H1 (cell line): ENCODE measurements at regions not wholly inside any gene's neighbourhood (a gene's known extent, or its start where the extent isn't known, plus 50 kb on each side); places are given as distances from the start of the nearest gene placed in this dataset.

ENCODE experiments used
- CTCF ChIA-PET: fragments of 300-600 bp; sonication (Branson Sonifier 250); formaldehyde crosslinking; loops from one replicate; lab custom pipeline; 2021; ENCODE audit not compliant: partially characterized antibody; lab: Charles Lee
- POLR2A ChIA-PET: fragments of 300-600 bp; sonication (Branson Sonifier 250); formaldehyde crosslinking; loops from one replicate; lab custom pipeline; 2021; ENCODE audit warnings: inconsistent platforms; ENCODE audit not compliant: partially characterized antibody; lab: Charles Lee
- DNase-seq, 2 experiments: peaks; one replicate each; pipeline versions ENCODE4 v3.0.0 to v3.0.0-alpha.2; 2010 to 2022; ENCODE audit warnings: low spot score in 2 of 2, low read depth in 1 of 2, mixed read lengths in 1 of 2
- FAIRE-seq: peaks from 2 replicates; lab custom pipeline; 2011; peaks lifted over from hg19 to GRCh38; lab: Jason Lieb, UNC
- H2AFZ ChIP-seq: 2 replicates; pipeline ENCODE4 v1.8.1; 2012; ENCODE audit warnings: low read length, inconsistent platforms
- H2AK5ac ChIP-seq: 2 replicates; pipeline ENCODE4 v1.6.1; 2013; ENCODE audit warnings: low read depth, low read length
- H2BK120ac ChIP-seq: replicated peaks from 2 replicates; pipeline ENCODE3; 2013; ENCODE audit warnings: low read depth, low read length, inconsistent platforms
- H2BK12ac ChIP-seq: 2 replicates; pipeline ENCODE4 v1.6.1; 2013; ENCODE audit warnings: low read depth, low read length
- H2BK15ac ChIP-seq: 2 replicates; pipeline ENCODE4 v1.6.1; 2013; ENCODE audit warnings: low read length
- H2BK20ac ChIP-seq: 2 replicates; pipeline ENCODE4 v1.6.1; 2013; ENCODE audit warnings: low read length
- H2BK5ac ChIP-seq: 2 replicates; pipeline ENCODE4 v1.6.1; 2013; ENCODE audit warnings: low read depth, low read length
- H3K14ac ChIP-seq: 2 replicates; pipeline ENCODE4 v1.6.1; 2013; ENCODE audit warnings: inconsistent platforms; ENCODE audit not compliant: insufficient read length
- H3K18ac ChIP-seq: 2 replicates; pipeline ENCODE4 v1.6.1; 2013; ENCODE audit warnings: low read length; ENCODE audit errors: extremely low read depth
- H3K23ac ChIP-seq: 2 replicates; pipeline ENCODE4 v1.6.1; 2013; ENCODE audit warnings: inconsistent platforms; ENCODE audit not compliant: insufficient read length
- H3K23me2 ChIP-seq: 2 replicates; pipeline ENCODE4 v1.6.1; 2013; ENCODE audit warnings: low read depth, low read length
- H3K27ac ChIP-seq: 2 replicates; pipeline ENCODE4 v1.6.1; 2011; ENCODE audit warnings: low read depth, low read length, inconsistent platforms
- H3K27me3 ChIP-seq, 4 experiments: replicated peaks in 1 of 4; 1 replicate in 1 of 4; 2 replicates in 3 of 4; pipeline versions ENCODE4 v1.6.1 to v1.8.1; 2011 to 2013; ENCODE audit warnings: low read length in 3 of 4, mild to moderate bottlenecking in 3 of 4, inconsistent platforms in 2 of 4, mixed read lengths in 2 of 4, moderate library complexity in 1 of 4; ENCODE audit not compliant: control insufficient read depth in 3 of 4, insufficient read depth in 3 of 4; ENCODE audit errors: extremely low read depth in 1 of 4
- H3K36me3 ChIP-seq, 4 experiments: 2 replicates each; pipeline versions ENCODE4 v1.6.1 to v1.8.1; 2011 to 2013; ENCODE audit warnings: mild to moderate bottlenecking in 4 of 4, low read length in 3 of 4, moderate library complexity in 2 of 4, control low read depth in 1 of 4, inconsistent platforms in 1 of 4; ENCODE audit not compliant: insufficient read depth in 4 of 4, control insufficient read depth in 2 of 4
- H3K4ac ChIP-seq: replicated peaks from 2 replicates; pipeline ENCODE3; 2013; ENCODE audit warnings: low read length, low read depth, mixed read lengths, inconsistent platforms; ENCODE audit not compliant: insufficient read length
- H3K4me1 ChIP-seq, 4 experiments: replicated peaks in 1 of 4; 1 replicate in 1 of 4; 2 replicates in 3 of 4; pipeline versions ENCODE4 v1.6.1 to v1.8.1; 2011 to 2013; ENCODE audit warnings: low read length in 3 of 4, inconsistent platforms in 2 of 4, mixed read lengths in 1 of 4; ENCODE audit not compliant: insufficient read depth in 4 of 4, control insufficient read depth in 3 of 4
- H3K4me2 ChIP-seq, 2 experiments: 2 replicates each; pipeline versions ENCODE4 v1.6.1 to v1.8.1; 2011 to 2013; ENCODE audit warnings: low read depth in 2 of 2, low read length in 2 of 2, control low read depth in 1 of 2, inconsistent platforms in 1 of 2, mild to moderate bottlenecking in 1 of 2; ENCODE audit not compliant: insufficient read depth in 1 of 2
- H3K4me3 ChIP-seq, 4 experiments: fragments of 200-600, 300-600 bp in 1 of 4; sonication (generic), shearing (Covaris generic), sonication (Bioruptor Twin) in 1 of 4; 2 replicates each; pipeline versions ENCODE4 v1.5.1 to v1.8.1; 2011 to 2016; ENCODE audit warnings: low read length in 4 of 4, low read depth in 3 of 4, control low read depth in 2 of 4, inconsistent platforms in 2 of 4, mild to moderate bottlenecking in 2 of 4, mixed read lengths in 1 of 4, moderate library complexity in 1 of 4; ENCODE audit not compliant: insufficient read depth in 2 of 4; ENCODE audit errors: extremely low read depth in 1 of 4
- H3K56ac ChIP-seq: replicated peaks from 2 replicates; pipeline ENCODE3; 2013; ENCODE audit warnings: low read depth, mild to moderate bottlenecking, mixed read lengths, low read length, inconsistent platforms; ENCODE audit not compliant: insufficient read length
- H3K79me1 ChIP-seq: 2 replicates; pipeline ENCODE4 v1.6.1; 2013; ENCODE audit warnings: low read depth, low read length, control low read depth
- H3K79me2 ChIP-seq, 2 experiments: 2 replicates each; pipeline versions ENCODE4 v1.6.1 to v1.8.1; 2012 to 2013; ENCODE audit warnings: low read length in 2 of 2, mild to moderate bottlenecking in 2 of 2, inconsistent platforms in 1 of 2; ENCODE audit not compliant: insufficient read depth in 2 of 2, control insufficient read depth in 1 of 2
- H3K9ac ChIP-seq, 4 experiments: replicated peaks in 1 of 4; 1 replicate in 1 of 4; 2 replicates in 3 of 4; pipeline versions ENCODE4 v1.6.1 to v1.8.1; 2011 to 2013; ENCODE audit warnings: low read depth in 3 of 4, low read length in 3 of 4, control low read depth in 2 of 4, mild to moderate bottlenecking in 2 of 4, moderate library complexity in 2 of 4, inconsistent platforms in 1 of 4; ENCODE audit errors: extremely low read depth in 1 of 4
- H3K9me3 ChIP-seq, 2 experiments: 2 replicates each; pipeline versions ENCODE4 v1.6.1 to v1.8.1; 2012 to 2013; ENCODE audit warnings: mild to moderate bottlenecking in 2 of 2, moderate library complexity in 2 of 2, control low read depth in 1 of 2, inconsistent platforms in 1 of 2, low read depth in 1 of 2, low read length in 1 of 2, mixed read lengths in 1 of 2; ENCODE audit not compliant: insufficient read depth in 2 of 2
- H4K20me1 ChIP-seq, 2 experiments: replicated peaks in 1 of 2; 2 replicates each; pipeline versions ENCODE3 to v1.8.1; 2011 to 2013; ENCODE audit warnings: inconsistent platforms in 2 of 2, low read length in 2 of 2, mild to moderate bottlenecking in 1 of 2; ENCODE audit not compliant: insufficient read depth in 2 of 2, control insufficient read depth in 1 of 2
- H4K5ac ChIP-seq: 2 replicates; pipeline ENCODE4 v1.6.1; 2013; ENCODE audit warnings: low read length, low read depth, mixed read lengths, inconsistent platforms; ENCODE audit not compliant: insufficient read length
- H4K8ac ChIP-seq: 2 replicates; pipeline ENCODE4 v1.8.0; 2013; ENCODE audit warnings: mild to moderate bottlenecking, moderate library complexity, low read length, inconsistent platforms; ENCODE audit not compliant: insufficient read depth; ENCODE audit errors: extremely low read depth
- H4K91ac ChIP-seq: replicated peaks from 2 replicates; pipeline ENCODE3; 2013; ENCODE audit warnings: low read length, mixed read lengths, inconsistent platforms; ENCODE audit not compliant: insufficient read length
- POLR2AphosphoS5 ChIP-seq: IDR thresholded peaks from 2 replicates; pipeline ENCODE4 v1.6.1; 2011; ENCODE audit warnings: low read depth, low read length
- POU5F1 ChIP-seq: IDR thresholded peaks from 2 replicates; pipeline ENCODE4 v1.6.1; 2011; ENCODE audit warnings: low read depth, mild to moderate bottlenecking, low read length, moderate library complexity
- RAD21 ChIP-seq, 2 experiments: IDR thresholded peaks in 1 of 2; conservative IDR thresholded peaks in 1 of 2; 2 replicates each; pipeline ENCODE4 v1.6.1; 2011; ENCODE audit warnings: low read depth in 2 of 2, low read length in 2 of 2, improper control_type of control experiment in 1 of 2, inconsistent platforms in 1 of 2, mild to moderate bottlenecking in 1 of 2, moderate library complexity in 1 of 2
- RXRA ChIP-seq: IDR thresholded peaks from 2 replicates; pipeline ENCODE4 v1.6.1; 2011; ENCODE audit warnings: low read depth, mild to moderate bottlenecking, low read length, moderate library complexity; ENCODE audit not compliant: insufficient read depth
- SP2 ChIP-seq: IDR thresholded peaks from 2 replicates; pipeline ENCODE4 v1.6.1; 2012; ENCODE audit warnings: mild to moderate bottlenecking, low read length, inconsistent platforms
- TCF12 ChIP-seq: IDR thresholded peaks from 2 replicates; pipeline ENCODE4 v1.6.1; 2011; ENCODE audit warnings: low read depth, mild to moderate bottlenecking, low read length
- WGBS, 2 experiments: shearing (Covaris generic) in 1 of 2; methylation state at CpG; one replicate each; pipeline versions ENCODE4 v1.1.6 to v1.1.7; 2013 to 2015; ENCODE audit warnings: low lambda C conversion rate in 2 of 2, mixed read lengths in 2 of 2, inconsistent platforms in 1 of 2, low coverage in 1 of 2, missing lambda C conversion rate in 1 of 2; ENCODE audit not compliant: insufficient replicate concordance in 2 of 2, insufficient coverage in 1 of 2, insufficient read length in 1 of 2; ENCODE audit errors: extremely low coverage in 1 of 2, missing lambda C conversion rate in 1 of 2; 5-methylcytosine and 5-hydroxymethylcytosine counted together
- TF ChIP-seq, protein P1 (sequence below): IDR thresholded peaks from 2 replicates; pipeline ENCODE4 v1.6.1; 2011; ENCODE audit warnings: low read length, improper control_type of control experiment

DNA sequence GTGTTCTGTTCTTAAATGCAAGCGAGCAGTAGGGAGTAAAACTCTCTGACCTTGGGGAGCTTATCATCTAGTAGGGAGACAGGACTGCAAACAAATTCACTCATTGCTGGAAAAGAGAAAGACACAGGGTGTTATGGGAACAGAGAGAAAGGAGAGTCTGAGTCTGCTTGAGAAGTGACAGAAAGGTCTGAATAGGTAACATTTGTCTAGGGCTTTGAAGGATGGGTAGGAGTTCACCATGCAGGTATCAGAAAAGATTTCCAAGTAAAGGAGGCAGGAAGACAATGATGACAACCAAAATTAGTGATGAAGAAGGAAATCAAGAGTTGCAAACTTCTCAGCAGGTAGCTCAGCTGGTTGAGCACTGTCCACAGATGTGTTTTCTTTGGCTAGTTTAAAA is 93.6 kb upstream of the GPR139 start:
- H3K18ac ChIP-seq = no peak overlapping the region
- H2BK5ac ChIP-seq = no peak overlapping the region
- H4K5ac ChIP-seq = no peak overlapping the region
- no peak overlapping the region for H3K27ac ChIP-seq
- H3K4me2 ChIP-seq = no peak overlapping the region
- H3K9me3 ChIP-seq = no peaks in the 10 kb centered on the region
- no peaks in the 10 kb centered on the region for H3K27me3 ChIP-seq
- H3K4me3 ChIP-seq = no peak overlapping the region
- FAIRE-seq (no peak), DNase-seq (no peak)
- H3K14ac ChIP-seq = no peak overlapping the region
- ChIA-PET CTCF (interaction anchor here (0.9 to 1.9 kb wide), 5 partner anchors 10 to 260 kb away, joined by 3 to 6 read pairs (median 3); no protein-coding TSS in a partner anchor), POLR2A (no interaction called here)
- peaks cover 0 to 4% (median under 1%) of the 10 kb centered on the region in 4 experiments; a peak in 2 of 7 replicates for H3K4me1 ChIP-seq
- no peaks in the 10 kb centered on the region for H3K23me2 ChIP-seq
- no peak overlapping the region for H4K91ac ChIP-seq
- no peak overlapping the region for H2BK120ac ChIP-seq
- H3K36me3 ChIP-seq = no peaks in the 10 kb centered on the region
- no peak overlapping the region for H3K9ac ChIP-seq
- H4K20me1 ChIP-seq = no peaks in the 10 kb centered on the region
- H2AK5ac ChIP-seq = no peak overlapping the region
- no peak overlapping the region for H2BK12ac ChIP-seq
- H3K56ac ChIP-seq = no peak overlapping the region
- H4K8ac ChIP-seq = no peak overlapping the region
- no peak overlapping the region for H3K23ac ChIP-seq
- peak overlapping the region; percentile 57; the same call in 1 of the 2 replicates for H2AFZ ChIP-seq
- H3K79me2 ChIP-seq = no peaks in the 10 kb centered on the region
- WGBS, 2 experiments = 76% methylated on average over 1 of the region's 1 CpG; no CpG with 5 or more reads in 1 of the 2 experiments
- no peaks in the 10 kb centered on the region for H3K79me1 ChIP-seq
- H2BK20ac ChIP-seq = no peak overlapping the region
- no peak for TF ChIP-seq POLR2AphosphoS5
- TF ChIP-seq TCF12 = no peak
- TF ChIP-seq, protein P1, sequence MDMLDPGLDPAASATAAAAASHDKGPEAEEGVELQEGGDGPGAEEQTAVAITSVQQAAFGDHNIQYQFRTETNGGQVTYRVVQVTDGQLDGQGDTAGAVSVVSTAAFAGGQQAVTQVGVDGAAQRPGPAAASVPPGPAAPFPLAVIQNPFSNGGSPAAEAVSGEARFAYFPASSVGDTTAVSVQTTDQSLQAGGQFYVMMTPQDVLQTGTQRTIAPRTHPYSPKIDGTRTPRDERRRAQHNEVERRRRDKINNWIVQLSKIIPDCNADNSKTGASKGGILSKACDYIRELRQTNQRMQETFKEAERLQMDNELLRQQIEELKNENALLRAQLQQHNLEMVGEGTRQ = no peak
- TF ChIP-seq SP2 = no peak
- no peak for TF ChIP-seq POU5F1
- no peak for TF ChIP-seq RAD21 (IDR thresholded peaks at IDR 0.05 in 1 of 2, conservative IDR thresholded peaks at IDR 0.05 in 1 of 2; ENCODE audit: low read depth in 2 of 2, low read length in 2 of 2)
- TF ChIP-seq RXRA = no peak
- H2BK15ac ChIP-seq = no peak overlapping the region
- H3K4ac ChIP-seq = no peak overlapping the region
